GM23338 (cell line): ENCODE measurements at regions not wholly inside any gene's neighbourhood (a gene's known extent, or its start where the extent isn't known, plus 50 kb on each side); places are given as distances from the start of the nearest gene placed in this dataset.

Experiments
- ATAC-seq: fragments of 200-7000 bp; cut with Tn5 transposase; 3 replicates; pipeline ENCODE4 v1.9.1; 2020
- DNase-seq: peaks from one replicate; pipeline ENCODE4 v3.0.0-alpha.2; 2015; ENCODE audit warnings: low spot score
- H2AFZ ChIP-seq: fragments of 200-600 bp; sonication (generic); 2 replicates; pipeline ENCODE4 v1.8.0; 2016; ENCODE audit warnings: antibody characterized with exemption, mild to moderate bottlenecking, moderate library complexity
- H3F3A ChIP-seq: fragments of 200-600 bp; sonication (generic); replicated peaks from 2 replicates; pipeline ENCODE4 v1.8.0; 2017; ENCODE audit warnings: antibody characterized with exemption, mixed run types, low read depth
- H3K27ac ChIP-seq: fragments of 200-600 bp; sonication (generic); 2 replicates; pipeline ENCODE4 v1.6.1; 2016; ENCODE audit warnings: low read depth
- H3K27me3 ChIP-seq: fragments of 200-600 bp; sonication (generic); 2 replicates; pipeline ENCODE4 v1.8.0; 2016; ENCODE audit warnings: mild to moderate bottlenecking, mixed run types, moderate library complexity; ENCODE audit not compliant: insufficient read depth
- H3K36me3 ChIP-seq: fragments of 200-600 bp; sonication (generic); 2 replicates; pipeline ENCODE4 v1.8.0; 2016; ENCODE audit warnings: mild to moderate bottlenecking; ENCODE audit not compliant: insufficient read depth
- H3K4me1 ChIP-seq: fragments of 200-600 bp; sonication (generic); 2 replicates; pipeline ENCODE4 v1.8.0; 2016; ENCODE audit warnings: mild to moderate bottlenecking, moderate library complexity; ENCODE audit not compliant: insufficient read depth
- H3K4me2 ChIP-seq: fragments of 200-600 bp; sonication (generic); 2 replicates; pipeline ENCODE4 v1.7.1; 2017; ENCODE audit warnings: mixed run types
- H3K4me3 ChIP-seq: fragments of 200-600 bp; sonication (generic); 2 replicates; pipeline ENCODE4 v1.6.1; 2016; ENCODE audit warnings: mixed run types
- H3K79me2 ChIP-seq: fragments of 200-600 bp; sonication (generic); replicated peaks from 2 replicates; pipeline ENCODE4 v1.8.0; 2017; ENCODE audit warnings: mild to moderate bottlenecking; ENCODE audit not compliant: insufficient read depth
- H3K9me2 ChIP-seq: fragments of 200-600 bp; sonication (generic); 2 replicates; pipeline ENCODE4 v1.8.0; 2017; ENCODE audit not compliant: insufficient read depth
- H4K20me1 ChIP-seq: fragments of 200-600 bp; sonication (generic); replicated peaks from 2 replicates; pipeline ENCODE4 v1.8.0; 2017; ENCODE audit warnings: mild to moderate bottlenecking; ENCODE audit not compliant: insufficient read depth
- H3K27ac Mint-ChIP-seq: 2 replicates; pipeline ENCODE4 v1.8.0; 2020; ENCODE audit warnings: inconsistent platforms, mild to moderate bottlenecking, moderate library complexity, mixed read lengths
- H3K27me3 Mint-ChIP-seq: 3 replicates; pipeline ENCODE4 v1.8.0; 2022; ENCODE audit warnings: low read depth, mild to moderate bottlenecking, moderate library complexity, mixed read lengths, inconsistent platforms; ENCODE audit not compliant: insufficient read depth, poor library complexity
- H3K36me3 Mint-ChIP-seq: 3 replicates; pipeline ENCODE4 v1.8.0; 2021; ENCODE audit warnings: low read depth, mild to moderate bottlenecking, inconsistent platforms, moderate library complexity, mixed read lengths
- H3K4me1 Mint-ChIP-seq: 3 replicates; pipeline ENCODE4 v1.8.0; 2020; ENCODE audit warnings: mild to moderate bottlenecking, inconsistent platforms, mixed read lengths
- H3K4me3 Mint-ChIP-seq: 3 replicates; pipeline ENCODE4 v1.8.0; 2021; ENCODE audit warnings: moderate library complexity, mild to moderate bottlenecking, inconsistent platforms, mixed read lengths
- H3K9me3 Mint-ChIP-seq: 3 replicates; pipeline ENCODE4 v1.8.0; 2020; ENCODE audit warnings: moderate library complexity, mild to moderate bottlenecking, inconsistent platforms, mixed read lengths
- CREB1 ChIP-seq: fragments of 250-450 bp; sonication (Bioruptor Pico); IDR thresholded peaks from 2 replicates; pipeline ENCODE4 v1.5.0; 2020; ENCODE audit warnings: low read depth, mild to moderate bottlenecking, moderate library complexity
- CTCF ChIP-seq, 2 experiments: fragments of 200-600 bp in 1 of 2; sonication (generic) in 1 of 2; conservative IDR thresholded peaks; 2 replicates each; pipeline versions ENCODE4 v1.5.1 to v1.6.1; 2016 to 2017; ENCODE audit warnings: antibody characterized with exemption in 2 of 2, low read depth in 2 of 2, mild to moderate bottlenecking in 2 of 2, moderate library complexity in 1 of 2
- EZH2 ChIP-seq: fragments of 200-600 bp; sonication (generic); IDR thresholded peaks from one replicate; pipeline ENCODE4 v1.8.0; 2017; ENCODE audit warnings: antibody characterized with exemption, mild to moderate bottlenecking, low read depth; ENCODE audit not compliant: unreplicated experiment
- EZH2phosphoT487 ChIP-seq: fragments of 200-600 bp; sonication (generic); IDR thresholded peaks from one replicate; pipeline ENCODE4 v1.8.1; 2018; ENCODE audit warnings: antibody characterized with exemption; ENCODE audit not compliant: unreplicated experiment
- JUNB ChIP-seq: IDR thresholded peaks from one replicate; pipeline ENCODE4 v1.6.1; 2016; ENCODE audit warnings: antibody characterized with exemption; ENCODE audit not compliant: unreplicated experiment
- NANOG ChIP-seq: IDR thresholded peaks from 2 replicates; pipeline ENCODE4 v1.6.1; 2016; ENCODE audit warnings: antibody characterized with exemption, borderline replicate concordance
- POLR2AphosphoS5 ChIP-seq: IDR thresholded peaks from 2 replicates; pipeline ENCODE4 v1.6.1; 2016; ENCODE audit warnings: antibody characterized with exemption, low read depth
- STAT1 ChIP-seq: IDR thresholded peaks from one replicate; pipeline ENCODE4 v1.6.1; 2016; ENCODE audit warnings: antibody characterized with exemption; ENCODE audit not compliant: unreplicated experiment
- ZNF114 ChIP-seq: fragments of 250-450 bp; sonication (Bioruptor Pico); IDR thresholded peaks from 2 replicates; pipeline ENCODE4 v1.5.0; 2020; ENCODE audit warnings: mild to moderate bottlenecking, moderate library complexity
- ZNF331 ChIP-seq: fragments of 250-450 bp; sonication (Bioruptor Pico); IDR thresholded peaks from 2 replicates; pipeline ENCODE4 v1.5.0; 2020; ENCODE audit warnings: low read depth, mild to moderate bottlenecking, moderate library complexity
- TF ChIP-seq, protein P1 (sequence below): IDR thresholded peaks from one replicate; pipeline ENCODE4 v1.6.1; 2018; ENCODE audit warnings: antibody characterized with exemption; ENCODE audit not compliant: unreplicated experiment
- TF ChIP-seq, protein P2 (sequence below): IDR thresholded peaks from 2 replicates; pipeline ENCODE4 v1.6.1; 2016; ENCODE audit warnings: antibody characterized with exemption
- TF ChIP-seq, protein P3 (sequence below): fragments of 250-450 bp; sonication (Bioruptor Pico); IDR thresholded peaks from 2 replicates; pipeline ENCODE4 v1.5.0; 2020; ENCODE audit warnings: mild to moderate bottlenecking, moderate library complexity

GRCh38 chr6:9638861-9639260 lies 776.0 kb downstream of the TFAP2A start:
- no peak for DNase-seq
- H3K4me2 ChIP-seq, result no peak overlapping the region
- no peaks in the 10 kb centered on the region for H3K36me3 ChIP-seq
- TF ChIP-seq, protein P1, sequence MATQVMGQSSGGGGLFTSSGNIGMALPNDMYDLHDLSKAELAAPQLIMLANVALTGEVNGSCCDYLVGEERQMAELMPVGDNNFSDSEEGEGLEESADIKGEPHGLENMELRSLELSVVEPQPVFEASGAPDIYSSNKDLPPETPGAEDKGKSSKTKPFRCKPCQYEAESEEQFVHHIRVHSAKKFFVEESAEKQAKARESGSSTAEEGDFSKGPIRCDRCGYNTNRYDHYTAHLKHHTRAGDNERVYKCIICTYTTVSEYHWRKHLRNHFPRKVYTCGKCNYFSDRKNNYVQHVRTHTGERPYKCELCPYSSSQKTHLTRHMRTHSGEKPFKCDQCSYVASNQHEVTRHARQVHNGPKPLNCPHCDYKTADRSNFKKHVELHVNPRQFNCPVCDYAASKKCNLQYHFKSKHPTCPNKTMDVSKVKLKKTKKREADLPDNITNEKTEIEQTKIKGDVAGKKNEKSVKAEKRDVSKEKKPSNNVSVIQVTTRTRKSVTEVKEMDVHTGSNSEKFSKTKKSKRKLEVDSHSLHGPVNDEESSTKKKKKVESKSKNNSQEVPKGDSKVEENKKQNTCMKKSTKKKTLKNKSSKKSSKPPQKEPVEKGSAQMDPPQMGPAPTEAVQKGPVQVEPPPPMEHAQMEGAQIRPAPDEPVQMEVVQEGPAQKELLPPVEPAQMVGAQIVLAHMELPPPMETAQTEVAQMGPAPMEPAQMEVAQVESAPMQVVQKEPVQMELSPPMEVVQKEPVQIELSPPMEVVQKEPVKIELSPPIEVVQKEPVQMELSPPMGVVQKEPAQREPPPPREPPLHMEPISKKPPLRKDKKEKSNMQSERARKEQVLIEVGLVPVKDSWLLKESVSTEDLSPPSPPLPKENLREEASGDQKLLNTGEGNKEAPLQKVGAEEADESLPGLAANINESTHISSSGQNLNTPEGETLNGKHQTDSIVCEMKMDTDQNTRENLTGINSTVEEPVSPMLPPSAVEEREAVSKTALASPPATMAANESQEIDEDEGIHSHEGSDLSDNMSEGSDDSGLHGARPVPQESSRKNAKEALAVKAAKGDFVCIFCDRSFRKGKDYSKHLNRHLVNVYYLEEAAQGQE, result no peak
- no peak for TF ChIP-seq ZNF114 (CRISPR knock-in tag)
- TF ChIP-seq, protein P2, sequence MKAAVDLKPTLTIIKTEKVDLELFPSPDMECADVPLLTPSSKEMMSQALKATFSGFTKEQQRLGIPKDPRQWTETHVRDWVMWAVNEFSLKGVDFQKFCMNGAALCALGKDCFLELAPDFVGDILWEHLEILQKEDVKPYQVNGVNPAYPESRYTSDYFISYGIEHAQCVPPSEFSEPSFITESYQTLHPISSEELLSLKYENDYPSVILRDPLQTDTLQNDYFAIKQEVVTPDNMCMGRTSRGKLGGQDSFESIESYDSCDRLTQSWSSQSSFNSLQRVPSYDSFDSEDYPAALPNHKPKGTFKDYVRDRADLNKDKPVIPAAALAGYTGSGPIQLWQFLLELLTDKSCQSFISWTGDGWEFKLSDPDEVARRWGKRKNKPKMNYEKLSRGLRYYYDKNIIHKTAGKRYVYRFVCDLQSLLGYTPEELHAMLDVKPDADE, result no peak
- no peak for TF ChIP-seq CTCF (conservative IDR thresholded peaks at IDR 0.05; ENCODE audit: low read depth in 2 of 2)
- TF ChIP-seq NANOG, result no peak
- no peak for TF ChIP-seq POLR2AphosphoS5
- TF ChIP-seq EZH2phosphoT487, result no peak
- no peak for TF ChIP-seq STAT1
- TF ChIP-seq, protein P3, sequence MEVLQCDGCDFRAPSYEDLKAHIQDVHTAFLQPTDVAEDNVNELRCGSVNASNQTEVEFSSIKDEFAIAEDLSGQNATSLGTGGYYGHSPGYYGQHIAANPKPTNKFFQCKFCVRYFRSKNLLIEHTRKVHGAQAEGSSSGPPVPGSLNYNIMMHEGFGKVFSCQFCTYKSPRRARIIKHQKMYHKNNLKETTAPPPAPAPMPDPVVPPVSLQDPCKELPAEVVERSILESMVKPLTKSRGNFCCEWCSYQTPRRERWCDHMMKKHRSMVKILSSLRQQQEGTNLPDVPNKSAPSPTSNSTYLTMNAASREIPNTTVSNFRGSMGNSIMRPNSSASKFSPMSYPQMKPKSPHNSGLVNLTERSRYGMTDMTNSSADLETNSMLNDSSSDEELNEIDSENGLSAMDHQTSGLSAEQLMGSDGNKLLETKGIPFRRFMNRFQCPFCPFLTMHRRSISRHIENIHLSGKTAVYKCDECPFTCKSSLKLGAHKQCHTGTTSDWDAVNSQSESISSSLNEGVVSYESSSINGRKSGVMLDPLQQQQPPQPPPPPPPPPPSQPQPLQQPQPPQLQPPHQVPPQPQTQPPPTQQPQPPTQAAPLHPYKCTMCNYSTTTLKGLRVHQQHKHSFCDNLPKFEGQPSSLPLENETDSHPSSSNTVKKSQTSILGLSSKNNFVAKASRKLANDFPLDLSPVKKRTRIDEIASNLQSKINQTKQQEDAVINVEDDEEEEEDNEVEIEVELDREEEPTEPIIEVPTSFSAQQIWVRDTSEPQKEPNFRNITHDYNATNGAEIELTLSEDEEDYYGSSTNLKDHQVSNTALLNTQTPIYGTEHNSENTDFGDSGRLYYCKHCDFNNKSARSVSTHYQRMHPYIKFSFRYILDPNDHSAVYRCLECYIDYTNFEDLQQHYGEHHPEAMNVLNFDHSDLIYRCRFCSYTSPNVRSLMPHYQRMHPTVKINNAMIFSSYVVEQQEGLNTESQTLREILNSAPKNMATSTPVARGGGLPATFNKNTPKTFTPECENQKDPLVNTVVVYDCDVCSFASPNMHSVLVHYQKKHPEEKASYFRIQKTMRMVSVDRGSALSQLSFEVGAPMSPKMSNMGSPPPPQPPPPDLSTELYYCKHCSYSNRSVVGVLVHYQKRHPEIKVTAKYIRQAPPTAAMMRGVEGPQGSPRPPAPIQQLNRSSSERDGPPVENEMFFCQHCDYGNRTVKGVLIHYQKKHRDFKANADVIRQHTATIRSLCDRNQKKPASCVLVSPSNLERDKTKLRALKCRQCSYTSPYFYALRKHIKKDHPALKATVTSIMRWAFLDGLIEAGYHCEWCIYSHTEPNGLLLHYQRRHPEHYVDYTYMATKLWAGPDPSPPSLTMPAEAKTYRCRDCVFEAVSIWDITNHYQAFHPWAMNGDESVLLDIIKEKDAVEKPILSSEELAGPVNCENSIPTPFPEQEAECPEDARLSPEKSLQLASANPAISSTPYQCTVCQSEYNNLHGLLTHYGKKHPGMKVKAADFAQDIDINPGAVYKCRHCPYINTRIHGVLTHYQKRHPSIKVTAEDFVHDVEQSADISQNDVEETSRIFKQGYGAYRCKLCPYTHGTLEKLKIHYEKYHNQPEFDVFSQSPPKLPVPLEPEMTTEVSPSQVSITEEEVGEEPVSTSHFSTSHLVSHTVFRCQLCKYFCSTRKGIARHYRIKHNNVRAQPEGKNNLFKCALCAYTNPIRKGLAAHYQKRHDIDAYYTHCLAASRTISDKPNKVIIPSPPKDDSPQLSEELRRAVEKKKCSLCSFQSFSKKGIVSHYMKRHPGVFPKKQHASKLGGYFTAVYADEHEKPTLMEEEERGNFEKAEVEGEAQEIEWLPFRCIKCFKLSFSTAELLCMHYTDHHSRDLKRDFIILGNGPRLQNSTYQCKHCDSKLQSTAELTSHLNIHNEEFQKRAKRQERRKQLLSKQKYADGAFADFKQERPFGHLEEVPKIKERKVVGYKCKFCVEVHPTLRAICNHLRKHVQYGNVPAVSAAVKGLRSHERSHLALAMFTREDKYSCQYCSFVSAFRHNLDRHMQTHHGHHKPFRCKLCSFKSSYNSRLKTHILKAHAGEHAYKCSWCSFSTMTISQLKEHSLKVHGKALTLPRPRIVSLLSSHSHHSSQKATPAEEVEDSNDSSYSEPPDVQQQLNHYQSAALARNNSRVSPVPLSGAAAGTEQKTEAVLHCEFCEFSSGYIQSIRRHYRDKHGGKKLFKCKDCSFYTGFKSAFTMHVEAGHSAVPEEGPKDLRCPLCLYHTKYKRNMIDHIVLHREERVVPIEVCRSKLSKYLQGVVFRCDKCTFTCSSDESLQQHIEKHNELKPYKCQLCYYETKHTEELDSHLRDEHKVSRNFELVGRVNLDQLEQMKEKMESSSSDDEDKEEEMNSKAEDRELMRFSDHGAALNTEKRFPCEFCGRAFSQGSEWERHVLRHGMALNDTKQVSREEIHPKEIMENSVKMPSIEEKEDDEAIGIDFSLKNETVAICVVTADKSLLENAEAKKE (CRISPR knock-in tag), result no peak
- no peak for TF ChIP-seq EZH2
- no peak for TF ChIP-seq CREB1
- no peak for TF ChIP-seq ZNF331 (CRISPR knock-in tag)
- TF ChIP-seq JUNB, result no peak
- H3K79me2 ChIP-seq, result no peaks in the 10 kb centered on the region
- H3K27me3 ChIP-seq, result no peaks in the 10 kb centered on the region
- H3K27me3 Mint-ChIP-seq, result peaks cover 2% of the 10 kb centered on the region
- H3F3A ChIP-seq, result no peaks in the 10 kb centered on the region
- no peak for ATAC-seq
- H3K9me2 ChIP-seq, result no peaks in the 10 kb centered on the region
- no peak overlapping the region for H3K4me3 Mint-ChIP-seq
- H3K27ac Mint-ChIP-seq, result no peak overlapping the region
- H3K4me3 ChIP-seq, result no peak overlapping the region
- H4K20me1 ChIP-seq, result no peaks in the 10 kb centered on the region
- H3K9me3 Mint-ChIP-seq, result no peaks in the 10 kb centered on the region
- H3K4me1 Mint-ChIP-seq, result no peaks in the 10 kb centered on the region
- H2AFZ ChIP-seq, result no peak overlapping the region
- no peaks in the 10 kb centered on the region for H3K36me3 Mint-ChIP-seq
- no peak overlapping the region for H3K27ac ChIP-seq
- H3K4me1 ChIP-seq, result no peaks in the 10 kb centered on the region
